Epithelial cell of proximal tubule (primary cell): ENCODE measurements at regions not wholly inside any gene's neighbourhood (a gene's known extent, or its start where the extent isn't known, plus 50 kb on each side); places are given as distances from the start of the nearest gene placed in this dataset.

Experiments
- DNase-seq: peaks from one replicate; pipeline ENCODE4 v3.0.0-alpha.2; 2011; ENCODE audit warnings: low read depth
- H3K4me3 ChIP-seq: 2 replicates; pipeline ENCODE4 v1.5.1; 2011; ENCODE audit warnings: low read depth, mild to moderate bottlenecking, low read length
- CTCF ChIP-seq: conservative IDR thresholded peaks from 2 replicates; pipeline ENCODE4 v1.5.1; 2012; ENCODE audit warnings: low read depth, mild to moderate bottlenecking, low read length

GRCh38 chr11:110830344-110830743 is 118.1 kb upstream of the ARHGAP20 start:
- H3K4me3 ChIP-seq = no peak overlapping the region
- no peak for DNase-seq
- TF ChIP-seq CTCF = no peak

GRCh38 chr11:110829873-110830272 is 117.6 kb upstream of the ARHGAP20 start:
- TF ChIP-seq CTCF = no peak
- H3K4me3 ChIP-seq = no peak overlapping the region
- DNase-seq = no peak

- no peak for TF ChIP-seq CTCF
- no peak for DNase-seq
- no peak overlapping the region for H3K4me3 ChIP-seq
Measured at GRCh38 chr11:110828086-110828485, 115.8 kb upstream of the ARHGAP20 start.

DNA sequence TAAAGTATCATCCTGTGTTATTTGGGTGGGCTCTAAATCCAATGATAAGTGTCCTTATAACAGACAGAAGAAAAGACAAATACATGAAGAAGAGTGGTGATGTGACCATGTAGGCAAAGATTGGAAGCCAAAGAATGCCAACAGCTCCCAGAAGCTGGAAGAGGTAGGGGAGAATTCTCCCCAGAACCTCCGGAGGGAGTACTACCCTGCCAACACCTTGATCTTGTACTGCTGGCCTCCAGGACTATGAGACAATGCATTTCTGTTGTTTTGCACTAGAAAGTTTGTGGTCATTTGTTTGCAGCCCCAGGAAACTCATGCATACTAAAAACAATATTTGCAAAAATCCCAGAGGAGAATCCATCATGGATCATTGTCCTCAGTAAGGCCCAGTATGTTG is 115.0 kb upstream of the ARHGAP20 start:
- no peak overlapping the region for H3K4me3 ChIP-seq
- no peak for DNase-seq
- no peak for TF ChIP-seq CTCF

DNA sequence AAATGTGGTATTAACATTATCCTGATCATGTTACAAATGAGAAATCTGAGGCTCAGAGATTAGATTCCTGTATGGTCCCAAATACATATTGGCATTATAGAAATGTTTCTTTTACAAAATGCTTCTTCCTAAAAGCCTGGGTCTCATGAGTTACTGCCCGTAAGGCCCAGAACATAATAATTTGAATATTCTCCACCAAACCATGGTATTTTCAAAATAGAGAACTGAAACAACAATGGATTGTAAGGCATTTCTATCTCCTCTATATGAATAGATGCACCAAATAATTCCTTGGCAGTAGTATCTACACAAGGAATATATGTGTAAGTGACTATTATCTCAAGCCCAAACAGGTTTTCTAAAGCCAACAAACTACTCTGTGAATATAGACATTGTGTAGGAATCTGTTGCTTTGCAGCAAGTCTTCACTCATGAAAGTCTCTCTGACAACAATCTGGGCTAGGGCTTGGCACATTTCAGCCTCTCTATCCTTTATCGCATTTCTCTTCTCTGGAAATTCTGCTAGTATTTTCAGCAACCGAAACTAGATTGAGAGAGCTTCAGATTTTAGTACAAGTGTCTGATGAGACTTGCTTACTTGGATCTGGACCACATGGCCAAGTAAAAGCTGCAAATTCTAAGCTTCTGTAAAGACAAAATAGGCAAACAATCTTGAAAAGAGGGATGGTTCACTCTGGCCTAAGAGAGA is 112.8 kb upstream of the ARHGAP20 start:
- no peak overlapping the region for H3K4me3 ChIP-seq
- no peak for DNase-seq
- no peak for TF ChIP-seq CTCF

DNA sequence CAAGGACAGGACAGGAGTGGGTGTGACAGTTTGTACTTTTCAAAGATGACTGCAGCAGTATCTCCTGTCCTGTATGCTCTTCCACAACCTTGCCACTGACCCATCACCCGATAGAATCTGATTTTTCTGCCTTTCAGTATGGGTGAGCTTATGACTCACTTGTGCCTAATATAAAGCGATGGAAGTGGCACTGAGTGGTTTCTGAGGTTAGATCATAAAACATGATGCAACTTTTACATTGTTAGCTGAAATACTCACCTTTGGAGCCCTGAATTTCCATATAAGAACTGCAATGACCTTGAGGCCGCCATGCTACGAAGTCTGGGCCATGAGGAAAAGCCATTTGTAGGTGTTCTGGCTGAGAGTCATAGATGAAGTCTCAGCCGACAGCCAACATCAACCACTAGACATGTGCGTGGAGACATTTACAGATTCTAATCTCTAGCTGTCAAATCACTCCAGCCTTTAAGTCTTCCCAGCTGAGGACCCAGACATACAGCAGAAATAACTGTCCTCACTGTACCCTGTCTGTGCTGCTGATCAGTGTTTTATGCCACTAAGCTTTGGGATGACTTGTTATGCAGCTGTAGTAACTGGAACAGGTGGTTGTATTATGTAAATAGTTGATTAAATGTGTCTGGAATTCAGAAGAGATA is 105.9 kb upstream of the ARHGAP20 start:
- no peak for DNase-seq
- no peak overlapping the region for H3K4me3 ChIP-seq
- TF ChIP-seq CTCF = no peak
